ENCODE measurements at regions not wholly inside any gene's neighbourhood (a gene's known extent, or its start where the extent isn't known, plus 50 kb on each side); places are given as distances from the start of the nearest gene placed in this dataset.

GRCh38 chrX:39777623-39778025, 320.1 kb downstream of the BCOR start:
- no peaks in the 10 kb centered on the region for H3K36me3 ChIP-seq (ENCODE audit: control insufficient read depth in 1 of 2, insufficient read depth in 2 of 2, low read length in 2 of 2)
- no peaks in the 10 kb centered on the region for H3K9me3 ChIP-seq (ENCODE audit: control insufficient read depth in 1 of 2, insufficient read depth in 1 of 2, low read depth in 1 of 2, low read length in 2 of 2)
- ATAC-seq (no peak), DNase-seq (ENCODE audit: low read depth, low spot score) (no peak)
- no peaks in the 10 kb centered on the region for H3K4me1 ChIP-seq (ENCODE audit: control insufficient read depth in 1 of 2, insufficient read depth in 2 of 2, low read length in 2 of 2)
- no peak overlapping the region for H2AFZ ChIP-seq (ENCODE audit: low read depth, low read length, poor library complexity, severe bottlenecking)
- H3K9me2 ChIP-seq (ENCODE audit: insufficient read depth) = no peaks in the 10 kb centered on the region
- POLR2A ChIA-PET = no interaction called here
- H3K4me3 ChIP-seq (replicated peaks in 1 of 2; ENCODE audit: low read depth in 1 of 2, low read length in 2 of 2) = no peak overlapping the region
- no peaks in the 10 kb centered on the region for H3K79me2 ChIP-seq (ENCODE audit: insufficient read depth, low read length)
- RAD21 ChIA-PET (ENCODE audit: low non-redundant PET in 1 of 2, low total read pairs in 2 of 2, uncharacterized antibody in 2 of 2, unreplicated experiment in 2 of 2) = no interaction called here
- CTCF ChIA-PET = no interaction called here
- H4K20me1 ChIP-seq (ENCODE audit: insufficient read depth) = no peaks in the 10 kb centered on the region
- no TSS peak for BruUV-seq (replicated peaks)
- no peak overlapping the region for H3K27ac ChIP-seq (ENCODE audit: low read depth, low read length)
- no peak for TF ChIP-seq POLR2A (IDR thresholded peaks at IDR 0.05; ENCODE audit: borderline replicate concordance, extremely low read depth, insufficient read depth, insufficient read length)
- TF ChIP-seq TCF7L2 (IDR thresholded peaks at IDR 0.05; ENCODE audit: borderline replicate concordance, extremely low read depth, insufficient read depth, insufficient read length) = no peak
- TF ChIP-seq MAX (IDR thresholded peaks at IDR 0.05) = no peak
- TF ChIP-seq ZFX (IDR thresholded peaks at IDR 0.05) = no peak
- no peak for TF ChIP-seq SP1 (IDR thresholded peaks at IDR 0.05; ENCODE audit: low read depth)
- TF ChIP-seq FOSL1 (IDR thresholded peaks at IDR 0.05; ENCODE audit: low read depth) = no peak
- TF ChIP-seq EZH2 (IDR thresholded peaks at IDR 0.05) = no peak
- TF ChIP-seq ATF3 (IDR thresholded peaks at IDR 0.05) = no peak
- no peak for TF ChIP-seq REST (IDR thresholded peaks at IDR 0.05; ENCODE audit: low read depth)
- TF ChIP-seq CBX3 (IDR thresholded peaks at IDR 0.05; ENCODE audit: low read depth) = no peak
- no peak for TF ChIP-seq EGR1 (IDR thresholded peaks at IDR 0.05; ENCODE audit: low read depth)
- TF ChIP-seq ELF1 (IDR thresholded peaks at IDR 0.05; ENCODE audit: borderline replicate concordance, low read depth) = no peak
- no peak for TF ChIP-seq SIN3A (IDR thresholded peaks at IDR 0.05; ENCODE audit: low read depth)
- no peak for TF ChIP-seq ZBTB33 (IDR thresholded peaks at IDR 0.05; ENCODE audit: extremely low read depth, insufficient replicate concordance, low read length)
- TF ChIP-seq POLR2AphosphoS5 (IDR thresholded peaks at IDR 0.05; ENCODE audit: low read depth, low read length) = no peak
- TF ChIP-seq YY1 (IDR thresholded peaks at IDR 0.05; ENCODE audit: extremely low read depth, insufficient replicate concordance, low read depth, low read length) = no peak
- no peak for TF ChIP-seq JUND (IDR thresholded peaks at IDR 0.05)
- no peak for TF ChIP-seq CEBPB (IDR thresholded peaks at IDR 0.05; ENCODE audit: low read depth)
- no peak for TF ChIP-seq RAD21 (IDR thresholded peaks at IDR 0.05; ENCODE audit: low read depth)
- H3K27me3 ChIP-seq (ENCODE audit: insufficient read depth, low read length) = no peaks in the 10 kb centered on the region
- no peak overlapping the region for H3K4me2 ChIP-seq (ENCODE audit: low read length)
- H3K9ac ChIP-seq (ENCODE audit: low read length) = no peak overlapping the region
- intact Hi-C loops (cut with micrococcal nuclease) = no loop called here

Measured in HCT116 (cell line).